Right lobe of liver (tissue), 4 donors: ENCODE measurements at regions not wholly inside any gene's neighbourhood (a gene's known extent, or its start where the extent isn't known, plus 50 kb on each side); places are given as distances from the start of the nearest gene placed in this dataset.

Experiments
- CTCF ChIP-seq, 4 donors: fragments of 200-600 bp in 3 of 4; fragments of 450-650 bp in 1 of 4; IDR thresholded peaks; one replicate each; pipeline versions ENCODE4 v1.5.1 to v1.8.0; 2016 to 2022; ENCODE audit warnings: antibody characterized with exemption in 4 of 4, mild to moderate bottlenecking in 2 of 4
- POLR2A ChIP-seq: fragments of 450-650 bp; IDR thresholded peaks from one replicate; pipeline ENCODE4 v1.6.1; 2017; ENCODE audit warnings: antibody characterized with exemption, mild to moderate bottlenecking
- donor health status: DM: no; HTN: no; CAD: no.
- donor health status: DM: no; HTN: no; CAD: no.
- donor health status: DM: no; HTN: yes; CAD: no.

GRCh38 chr2:210814251-210815025 lies 258.0 kb downstream of the CPS1 start:
- no peak for TF ChIP-seq POLR2A
- no peak for TF ChIP-seq CTCF (IDR thresholded peaks at IDR 0.05)
